Uterus (tissue), 2 donors: ENCODE measurements at regions not wholly inside any gene's neighbourhood (a gene's known extent, or its start where the extent isn't known, plus 50 kb on each side); places are given as distances from the start of the nearest gene placed in this dataset.

Experiments
- CTCF ChIP-seq, 4 experiments: fragments of 200-600 bp in 2 of 4; fragments of 450-650 bp in 2 of 4; sonication (generic) in 2 of 4; IDR thresholded peaks; one replicate each; pipeline ENCODE4 v1.5.1; 2016 to 2019; ENCODE audit warnings: antibody characterized with exemption in 4 of 4, mild to moderate bottlenecking in 2 of 4, moderate library complexity in 1 of 4
- POLR2A ChIP-seq, 2 donors: fragments of 450-650 bp; IDR thresholded peaks; one replicate each; pipeline ENCODE4 v1.6.1; 2016; ENCODE audit warnings: antibody characterized with exemption in 2 of 2, mild to moderate bottlenecking in 1 of 2, moderate library complexity in 1 of 2

DNA sequence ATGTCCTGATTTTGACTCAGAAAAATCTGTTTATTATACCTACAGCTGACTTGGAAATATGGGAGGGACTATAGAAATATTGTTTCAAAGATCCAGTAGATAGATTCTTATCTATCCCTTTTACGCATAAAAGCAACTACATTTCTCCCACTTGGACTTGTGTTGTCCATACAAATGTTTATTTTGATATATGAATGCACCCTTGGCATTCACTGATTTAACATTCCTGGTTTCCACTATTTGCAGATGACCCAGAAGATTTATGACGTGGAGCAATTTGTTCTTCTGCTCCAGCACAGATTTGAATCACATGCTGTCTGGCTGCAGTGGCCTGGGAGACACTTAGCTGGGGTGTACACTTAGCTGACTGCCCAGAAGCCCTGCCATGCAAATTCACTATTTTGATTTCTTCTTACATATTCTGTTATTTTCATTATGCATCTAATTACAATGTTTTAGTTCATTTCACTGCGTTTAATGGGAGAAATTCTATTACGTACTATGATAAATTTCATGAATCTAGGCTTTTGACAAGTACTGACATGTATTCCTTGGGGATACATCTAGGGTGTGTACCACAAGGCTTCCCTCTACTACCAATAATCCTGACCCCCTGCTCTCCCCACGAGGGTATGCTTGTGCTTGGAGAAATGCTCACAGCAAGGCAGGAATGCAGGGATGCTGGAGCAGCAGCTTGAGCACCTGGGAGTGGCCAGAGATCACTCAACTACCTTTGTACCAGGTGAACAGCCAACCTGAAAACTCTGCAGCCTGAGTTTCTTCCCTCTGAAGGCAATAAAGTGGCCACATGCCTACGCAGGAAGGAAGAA lies 223.6 kb upstream of the TBL1XR1 start:
- TF ChIP-seq CTCF (IDR thresholded peaks at IDR 0.05) (no peak), POLR2A (IDR thresholded peaks at IDR 0.05) (no peak)
